ENCODE measurements at regions not wholly inside any gene's neighbourhood (a gene's known extent, or its start where the extent isn't known, plus 50 kb on each side); places are given as distances from the start of the nearest gene placed in this dataset.
"Not testable (repeated sequence)": the region's sequence is repeated elsewhere in the genome, so short reads cannot be mapped to it uniquely, and the experiment has no call there.

- peak in 3 of 4 experiments; percentile 14 to 20 (median 15) for DNase-seq
These were observed 565.9 kb upstream of the SPRY2 start for GRCh38 chr13:80906860-80907259.

DNA sequence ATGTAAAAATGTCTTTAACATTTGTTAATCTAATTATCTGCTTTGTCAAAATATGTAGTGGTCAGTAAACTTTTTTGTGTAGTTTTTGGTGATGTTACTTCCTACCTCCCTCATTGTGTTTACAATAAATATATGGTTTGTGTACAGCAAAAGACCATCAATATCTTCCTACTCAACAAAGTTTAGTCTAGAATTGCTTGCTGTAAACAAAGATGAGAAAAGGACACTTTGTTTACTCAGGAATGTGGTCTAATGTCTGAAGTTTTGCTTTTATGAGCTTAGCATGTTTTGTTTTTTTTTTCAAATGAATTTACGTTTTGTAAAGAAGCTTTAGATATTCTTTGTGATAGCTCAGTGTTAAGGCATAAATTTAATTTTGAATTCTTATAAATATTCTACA, 563.5 kb upstream of the SPRY2 start:
- no peak for DNase-seq

GRCh38 chr13:80903911-80904310, 563.0 kb upstream of the SPRY2 start:
- DNase-seq: no peak

- no peak for DNase-seq
These were observed 560.6 kb upstream of the SPRY2 start for GRCh38 chr13:80901530-80901929.

DNA sequence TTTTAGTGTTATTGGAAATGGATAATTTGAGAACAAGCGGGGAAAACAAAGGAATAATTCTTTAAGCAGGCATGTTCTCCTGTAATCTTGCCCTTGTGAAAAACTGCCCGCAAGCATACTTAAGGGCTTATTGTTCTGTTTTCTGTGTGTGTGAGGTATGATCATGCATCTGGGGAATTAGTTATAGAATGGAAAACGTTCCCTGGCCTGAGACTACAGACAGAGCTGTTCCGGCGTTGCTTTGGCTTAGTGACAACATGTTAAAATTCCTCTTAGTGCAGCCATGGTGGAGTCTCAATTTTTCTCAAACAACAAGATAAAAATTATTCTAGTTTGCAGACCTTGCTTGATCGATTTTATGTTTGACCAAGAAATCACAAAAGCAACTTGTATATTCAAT, 560.2 kb upstream of the SPRY2 start:
- DNase-seq: no peak

- DNase-seq: no peak
These were observed 559.6 kb upstream of the SPRY2 start for GRCh38 chr13:80900561-80900960.

- DNase-seq: peak; percentile 1 to 62 (median 50)
These were observed 556.7 kb upstream of the SPRY2 start for GRCh38 chr13:80897641-80898040.

DNA sequence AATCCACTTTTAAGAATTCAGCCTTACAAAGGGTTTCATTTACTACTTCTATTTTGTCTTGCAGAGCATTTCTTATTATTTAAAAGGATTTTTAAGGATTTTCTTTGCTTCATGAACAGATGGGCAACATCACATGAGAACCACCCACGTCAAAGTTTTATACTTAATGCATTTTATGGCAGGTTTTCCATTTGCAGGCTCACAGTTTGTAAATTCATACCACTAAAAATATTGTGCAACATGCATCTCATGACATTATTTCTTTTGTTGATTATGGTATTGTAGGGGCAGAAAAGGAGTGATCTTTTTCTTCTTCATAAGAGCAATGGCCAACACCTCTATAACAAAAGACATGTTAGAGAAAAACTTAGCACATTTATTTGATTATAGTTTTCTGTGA, 554.0 kb upstream of the SPRY2 start:
- no peak for DNase-seq

DNA sequence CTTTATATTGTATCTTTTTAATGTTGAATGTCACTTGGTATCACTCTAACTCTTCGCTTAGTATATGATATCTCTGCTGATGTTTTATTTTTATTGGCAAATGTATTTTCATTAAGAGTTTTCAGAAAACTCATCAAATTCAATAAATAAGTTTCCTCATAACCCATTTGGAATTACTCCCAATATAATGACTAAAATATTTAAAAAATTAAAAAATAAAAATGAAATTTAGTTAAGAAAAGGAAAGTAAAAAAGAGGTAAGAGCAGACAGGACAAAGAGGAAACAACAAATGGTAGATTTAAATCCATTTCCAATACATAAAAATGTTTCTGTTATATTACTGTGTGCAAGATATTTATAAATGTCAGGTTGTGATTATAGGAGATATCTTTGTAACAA, 548.9 kb upstream of the SPRY2 start:
- DNase-seq: no peak

- DNase-seq: no peak
These were observed 547.5 kb upstream of the SPRY2 start for GRCh38 chr13:80888390-80888789.

- no peak for DNase-seq
These were observed 543.3 kb upstream of the SPRY2 start for GRCh38 chr13:80884056-80884785.

GRCh38 chr13:80883545-80883944, 542.6 kb upstream of the SPRY2 start:
- DNase-seq: no peak

GRCh38 chr13:80881942-80882445, 541.1 kb upstream of the SPRY2 start:
- no peak for DNase-seq

DNA sequence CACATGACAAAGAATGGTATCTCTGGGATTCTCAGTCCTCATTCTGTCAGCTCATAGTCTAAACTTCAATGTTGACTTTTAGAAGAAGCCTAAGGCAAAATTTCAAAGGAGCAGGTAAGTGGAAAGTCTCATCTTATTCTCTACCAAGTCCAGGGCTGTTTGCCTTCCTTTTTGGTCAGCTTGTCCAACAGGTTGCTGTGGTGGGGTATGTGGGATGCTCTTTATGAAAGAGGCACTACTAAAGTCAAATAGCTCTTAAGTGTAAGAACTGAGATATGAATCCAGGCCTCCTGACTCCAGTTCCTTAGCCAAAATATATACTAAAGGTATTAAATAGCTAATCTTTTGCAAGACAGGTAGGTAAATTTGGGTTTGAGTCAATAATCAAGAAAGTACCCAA, 540.6 kb upstream of the SPRY2 start:
- DNase-seq: no peak

- DNase-seq: no peak
These were observed 540.1 kb upstream of the SPRY2 start for GRCh38 chr13:80881034-80881433.

DNA sequence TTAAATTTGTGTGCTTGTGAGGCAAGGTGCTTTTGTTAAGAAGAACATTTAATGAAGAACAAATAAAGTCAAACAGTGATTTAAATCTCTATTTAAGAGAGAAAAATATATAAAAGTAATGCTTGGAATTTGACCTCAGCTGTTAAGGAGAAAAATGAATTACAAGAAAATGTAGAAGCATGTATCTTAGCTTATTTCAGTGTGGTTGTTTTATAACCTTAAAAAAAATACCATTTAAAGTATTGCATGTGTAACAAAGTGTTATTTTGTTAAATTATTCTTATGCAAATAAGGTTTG, 537.0 kb upstream of the SPRY2 start:
- DNase-seq: no peak

DNA sequence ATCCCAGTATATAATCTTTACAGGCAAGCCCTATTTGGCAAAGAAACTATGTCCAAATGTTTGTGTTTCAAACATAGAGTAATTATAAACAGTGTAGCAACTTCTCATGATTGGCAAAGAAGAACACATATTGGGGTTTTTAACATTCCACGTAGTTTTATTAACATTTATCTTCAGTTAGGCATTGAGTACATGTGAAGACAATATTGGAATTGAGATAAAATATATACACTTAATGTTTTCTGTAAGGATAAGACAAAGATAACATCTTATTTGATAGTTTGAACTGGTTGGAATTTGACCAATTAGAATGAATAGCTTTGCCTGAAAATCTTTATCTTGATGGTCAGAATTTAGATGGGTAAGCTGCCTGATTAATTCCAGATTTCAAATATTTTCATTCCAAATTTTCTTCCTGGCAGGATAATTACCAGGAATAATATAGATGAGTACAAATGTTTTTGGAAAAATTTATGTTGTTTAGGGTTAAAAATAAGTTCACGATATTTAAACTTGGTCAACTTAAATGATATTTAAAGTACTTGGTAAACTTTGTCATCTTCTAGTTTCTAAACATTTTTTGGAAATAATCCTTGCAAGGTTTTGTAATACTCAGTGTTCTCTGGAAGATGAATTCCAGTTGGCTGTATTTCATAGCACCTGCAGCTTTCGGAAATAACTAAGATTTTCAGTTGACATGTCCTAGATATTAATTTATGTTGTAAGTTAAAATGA, 536.5 kb upstream of the SPRY2 start:
- DNase-seq: no peak

GRCh38 chr13:80873589-80873988, 532.7 kb upstream of the SPRY2 start:
- peak; percentile 72 to 85 (median 82) for DNase-seq

GRCh38 chr13:80871971-80872370, 531.0 kb upstream of the SPRY2 start:
- DNase-seq: not testable (repeated sequence)

- no peak for DNase-seq
These were observed 530.6 kb upstream of the SPRY2 start for GRCh38 chr13:80871481-80871880.

DNA sequence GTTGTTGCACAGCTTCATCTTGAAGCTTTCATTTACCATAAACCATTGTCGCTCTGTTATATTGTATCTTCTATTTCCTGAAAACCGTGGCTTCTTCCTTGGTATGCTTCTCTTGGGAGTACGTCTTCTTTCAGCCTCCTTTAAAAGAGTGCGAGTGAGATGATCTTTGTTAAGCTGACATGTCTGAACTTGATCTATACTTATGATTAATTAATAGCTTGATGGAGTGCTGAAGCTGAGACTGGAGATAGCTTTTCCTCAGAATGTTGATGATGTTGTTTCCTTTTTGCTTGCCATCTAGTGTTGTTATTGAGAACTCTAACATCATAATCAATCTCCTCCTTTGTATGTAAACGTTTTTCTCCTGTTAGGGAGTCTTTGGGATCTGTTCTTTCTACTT, 529.3 kb upstream of the SPRY2 start:
- no peak for DNase-seq

DNA sequence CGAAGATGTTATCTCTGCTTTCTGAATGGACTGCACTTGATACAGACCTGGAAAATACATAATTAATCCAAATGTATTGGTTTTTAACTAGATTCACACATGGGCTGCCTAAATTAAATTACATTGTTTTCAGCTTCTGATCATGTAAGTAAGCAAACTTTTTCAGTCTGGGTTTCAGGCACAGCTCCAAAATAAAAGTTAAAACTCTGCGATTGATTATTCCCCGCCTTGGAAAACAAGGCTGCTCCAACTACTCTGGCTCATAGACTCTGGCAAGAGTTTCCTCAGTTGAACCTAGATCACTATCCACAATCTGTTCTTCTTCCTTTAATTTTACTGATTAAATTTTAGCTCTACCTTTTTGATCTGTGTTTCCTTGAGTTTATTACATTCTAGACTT, 526.0 kb upstream of the SPRY2 start:
- DNase-seq: no peak

- no peak for DNase-seq
These were observed 524.4 kb upstream of the SPRY2 start for GRCh38 chr13:80865329-80865728.

- no peak for DNase-seq
These were observed 521.5 kb upstream of the SPRY2 start for GRCh38 chr13:80862456-80862855.

All from suppressor macrophage (primary cell).